ENCODE measurements at regions not wholly inside any gene's neighbourhood (a gene's known extent, or its start where the extent isn't known, plus 50 kb on each side); places are given as distances from the start of the nearest gene placed in this dataset.

DNA sequence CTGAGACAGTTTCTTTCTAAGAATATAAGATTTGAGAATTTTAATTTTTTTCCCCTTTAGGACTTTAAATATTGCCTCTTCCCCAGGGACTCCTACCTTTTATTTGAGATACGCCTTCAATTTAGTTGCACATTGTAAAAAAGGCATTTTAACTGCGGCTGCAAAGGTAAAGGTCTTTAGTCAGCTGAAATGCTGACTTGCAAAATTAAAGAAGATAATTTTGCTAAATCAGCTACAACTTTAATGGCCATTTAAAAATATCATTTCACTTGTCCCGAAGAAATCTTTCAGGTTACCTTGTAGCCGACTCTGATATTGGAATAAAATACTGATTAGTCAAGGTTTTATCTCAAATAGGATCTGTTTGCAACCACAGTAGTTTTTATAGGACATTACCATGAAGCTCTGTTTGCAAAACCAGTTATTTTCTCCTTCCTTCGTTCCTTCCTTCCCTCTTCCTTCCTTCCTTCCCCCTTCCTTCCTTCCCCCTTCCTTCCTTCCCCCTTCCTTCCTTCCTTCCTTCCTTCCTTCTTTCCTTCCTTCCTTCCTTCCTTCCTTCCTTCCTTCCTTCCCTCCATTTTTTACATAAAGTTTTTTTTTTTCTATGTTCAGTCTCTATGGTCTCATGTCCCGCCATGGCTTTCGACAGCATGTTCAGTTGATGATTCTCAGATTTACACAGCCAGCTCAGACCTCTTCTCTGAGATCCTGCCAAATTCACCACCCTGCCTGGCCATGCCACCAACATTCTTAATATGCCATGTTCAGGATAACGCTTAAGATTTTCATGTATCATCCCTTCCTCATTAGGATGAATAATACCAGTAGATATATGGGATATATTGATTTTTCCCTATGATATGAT lies 405.4 kb upstream of the PRKX start:
- no peaks in the 10 kb centered on the region for H3K36me3 ChIP-seq (ENCODE audit: control insufficient read depth in 4 of 4, insufficient read depth in 3 of 4, low read depth in 1 of 4, low read length in 3 of 4)
- no peaks in the 10 kb centered on the region for H3K27me3 ChIP-seq (ENCODE audit: control insufficient read depth in 4 of 4, insufficient read depth in 4 of 4, low read length in 3 of 4)
- H3K9me3 ChIP-seq (ENCODE audit: control insufficient read depth in 4 of 4, low read length in 3 of 4), result peaks cover 0 to 2% (median 0%) of the 10 kb centered on the region in 4 donors
- no peak overlapping the region for H3K27ac ChIP-seq (ENCODE audit: low read depth in 1 of 2, low read length in 2 of 2)
- 77% methylated on average over 8 of the region's 8 CpGs for WGBS
- DNase-seq (ENCODE audit: low spot score), result no peak
- no peaks in the 10 kb centered on the region for H3K4me1 ChIP-seq (ENCODE audit: control insufficient read depth in 4 of 4, insufficient read depth in 4 of 4, low read length in 3 of 4)
- H3K4me3 ChIP-seq (ENCODE audit: low read depth in 1 of 3, low read length in 3 of 3), result no peak overlapping the region
- no peak overlapping the region for H3K9ac ChIP-seq (ENCODE audit: low read depth in 1 of 2, low read length in 2 of 2)
- TF ChIP-seq SP1 (IDR thresholded peaks at IDR 0.05) (no peak), NR2F2 (IDR thresholded peaks at IDR 0.05) (no peak), HNF4G (IDR thresholded peaks at IDR 0.05) (no peak), FOXA2 (IDR thresholded peaks at IDR 0.05) (no peak), RXRA (IDR thresholded peaks at IDR 0.05) (no peak), EGR1 (IDR thresholded peaks at IDR 0.05; ENCODE audit: low read depth in 2 of 2) (no peak), GABPA (IDR thresholded peaks at IDR 0.05 in 1 of 2, conservative IDR thresholded peaks at IDR 0.05 in 1 of 2) (no peak)
- TF ChIP-seq, protein P1, sequence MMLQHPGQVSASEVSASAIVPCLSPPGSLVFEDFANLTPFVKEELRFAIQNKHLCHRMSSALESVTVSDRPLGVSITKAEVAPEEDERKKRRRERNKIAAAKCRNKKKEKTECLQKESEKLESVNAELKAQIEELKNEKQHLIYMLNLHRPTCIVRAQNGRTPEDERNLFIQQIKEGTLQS (IDR thresholded peaks at IDR 0.05), result no peak
- TF ChIP-seq, protein P2, sequence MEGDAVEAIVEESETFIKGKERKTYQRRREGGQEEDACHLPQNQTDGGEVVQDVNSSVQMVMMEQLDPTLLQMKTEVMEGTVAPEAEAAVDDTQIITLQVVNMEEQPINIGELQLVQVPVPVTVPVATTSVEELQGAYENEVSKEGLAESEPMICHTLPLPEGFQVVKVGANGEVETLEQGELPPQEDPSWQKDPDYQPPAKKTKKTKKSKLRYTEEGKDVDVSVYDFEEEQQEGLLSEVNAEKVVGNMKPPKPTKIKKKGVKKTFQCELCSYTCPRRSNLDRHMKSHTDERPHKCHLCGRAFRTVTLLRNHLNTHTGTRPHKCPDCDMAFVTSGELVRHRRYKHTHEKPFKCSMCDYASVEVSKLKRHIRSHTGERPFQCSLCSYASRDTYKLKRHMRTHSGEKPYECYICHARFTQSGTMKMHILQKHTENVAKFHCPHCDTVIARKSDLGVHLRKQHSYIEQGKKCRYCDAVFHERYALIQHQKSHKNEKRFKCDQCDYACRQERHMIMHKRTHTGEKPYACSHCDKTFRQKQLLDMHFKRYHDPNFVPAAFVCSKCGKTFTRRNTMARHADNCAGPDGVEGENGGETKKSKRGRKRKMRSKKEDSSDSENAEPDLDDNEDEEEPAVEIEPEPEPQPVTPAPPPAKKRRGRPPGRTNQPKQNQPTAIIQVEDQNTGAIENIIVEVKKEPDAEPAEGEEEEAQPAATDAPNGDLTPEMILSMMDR (IDR thresholded peaks at IDR 0.05; ENCODE audit: low read depth, low read length, missing input control), result no peak
- TF ChIP-seq, protein P3, sequence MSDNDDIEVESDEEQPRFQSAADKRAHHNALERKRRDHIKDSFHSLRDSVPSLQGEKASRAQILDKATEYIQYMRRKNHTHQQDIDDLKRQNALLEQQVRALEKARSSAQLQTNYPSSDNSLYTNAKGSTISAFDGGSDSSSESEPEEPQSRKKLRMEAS (IDR thresholded peaks at IDR 0.05), result no peak
- TF ChIP-seq, protein P4, sequence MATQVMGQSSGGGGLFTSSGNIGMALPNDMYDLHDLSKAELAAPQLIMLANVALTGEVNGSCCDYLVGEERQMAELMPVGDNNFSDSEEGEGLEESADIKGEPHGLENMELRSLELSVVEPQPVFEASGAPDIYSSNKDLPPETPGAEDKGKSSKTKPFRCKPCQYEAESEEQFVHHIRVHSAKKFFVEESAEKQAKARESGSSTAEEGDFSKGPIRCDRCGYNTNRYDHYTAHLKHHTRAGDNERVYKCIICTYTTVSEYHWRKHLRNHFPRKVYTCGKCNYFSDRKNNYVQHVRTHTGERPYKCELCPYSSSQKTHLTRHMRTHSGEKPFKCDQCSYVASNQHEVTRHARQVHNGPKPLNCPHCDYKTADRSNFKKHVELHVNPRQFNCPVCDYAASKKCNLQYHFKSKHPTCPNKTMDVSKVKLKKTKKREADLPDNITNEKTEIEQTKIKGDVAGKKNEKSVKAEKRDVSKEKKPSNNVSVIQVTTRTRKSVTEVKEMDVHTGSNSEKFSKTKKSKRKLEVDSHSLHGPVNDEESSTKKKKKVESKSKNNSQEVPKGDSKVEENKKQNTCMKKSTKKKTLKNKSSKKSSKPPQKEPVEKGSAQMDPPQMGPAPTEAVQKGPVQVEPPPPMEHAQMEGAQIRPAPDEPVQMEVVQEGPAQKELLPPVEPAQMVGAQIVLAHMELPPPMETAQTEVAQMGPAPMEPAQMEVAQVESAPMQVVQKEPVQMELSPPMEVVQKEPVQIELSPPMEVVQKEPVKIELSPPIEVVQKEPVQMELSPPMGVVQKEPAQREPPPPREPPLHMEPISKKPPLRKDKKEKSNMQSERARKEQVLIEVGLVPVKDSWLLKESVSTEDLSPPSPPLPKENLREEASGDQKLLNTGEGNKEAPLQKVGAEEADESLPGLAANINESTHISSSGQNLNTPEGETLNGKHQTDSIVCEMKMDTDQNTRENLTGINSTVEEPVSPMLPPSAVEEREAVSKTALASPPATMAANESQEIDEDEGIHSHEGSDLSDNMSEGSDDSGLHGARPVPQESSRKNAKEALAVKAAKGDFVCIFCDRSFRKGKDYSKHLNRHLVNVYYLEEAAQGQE (IDR thresholded peaks at IDR 0.05), result no peak
- TF ChIP-seq, protein P5, sequence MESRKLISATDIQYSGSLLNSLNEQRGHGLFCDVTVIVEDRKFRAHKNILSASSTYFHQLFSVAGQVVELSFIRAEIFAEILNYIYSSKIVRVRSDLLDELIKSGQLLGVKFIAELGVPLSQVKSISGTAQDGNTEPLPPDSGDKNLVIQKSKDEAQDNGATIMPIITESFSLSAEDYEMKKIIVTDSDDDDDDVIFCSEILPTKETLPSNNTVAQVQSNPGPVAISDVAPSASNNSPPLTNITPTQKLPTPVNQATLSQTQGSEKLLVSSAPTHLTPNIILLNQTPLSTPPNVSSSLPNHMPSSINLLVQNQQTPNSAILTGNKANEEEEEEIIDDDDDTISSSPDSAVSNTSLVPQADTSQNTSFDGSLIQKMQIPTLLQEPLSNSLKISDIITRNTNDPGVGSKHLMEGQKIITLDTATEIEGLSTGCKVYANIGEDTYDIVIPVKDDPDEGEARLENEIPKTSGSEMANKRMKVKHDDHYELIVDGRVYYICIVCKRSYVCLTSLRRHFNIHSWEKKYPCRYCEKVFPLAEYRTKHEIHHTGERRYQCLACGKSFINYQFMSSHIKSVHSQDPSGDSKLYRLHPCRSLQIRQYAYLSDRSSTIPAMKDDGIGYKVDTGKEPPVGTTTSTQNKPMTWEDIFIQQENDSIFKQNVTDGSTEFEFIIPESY (IDR thresholded peaks at IDR 0.05), result no peak

DNA sequence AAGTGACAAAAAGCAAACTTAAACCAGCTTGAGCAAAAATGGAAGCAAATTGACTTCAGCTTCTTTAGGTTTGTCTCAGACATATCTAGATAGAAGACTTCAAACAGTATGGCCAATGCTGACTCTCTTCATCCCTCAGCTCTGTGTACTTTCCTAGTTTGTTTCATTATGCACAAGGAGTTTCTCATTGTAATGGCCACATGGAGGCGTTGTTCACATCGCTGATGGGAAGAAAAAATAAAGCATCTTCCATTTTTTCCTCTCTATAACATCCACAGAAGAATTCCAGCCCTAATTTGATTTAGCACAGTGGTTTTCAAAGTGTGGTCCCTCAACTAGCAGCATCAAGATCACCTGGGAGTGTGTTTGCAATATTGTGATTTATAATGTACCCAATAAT lies 397.5 kb upstream of the PRKX start:
- Histone ChIP-seq H3K27ac (ENCODE audit: low read depth in 1 of 2, low read length in 2 of 2) (no peak overlapping the region), H3K36me3 (ENCODE audit: control insufficient read depth in 4 of 4, insufficient read depth in 3 of 4, low read depth in 1 of 4, low read length in 3 of 4) (no peaks in the 10 kb centered on the region), H3K4me3 (ENCODE audit: low read depth in 1 of 3, low read length in 3 of 3) (no peak overlapping the region), H3K9me3 (ENCODE audit: control insufficient read depth in 4 of 4, low read length in 3 of 4) (peaks cover 0 to 2% (median 0%) of the 10 kb centered on the region in 4 donors), H3K9ac (ENCODE audit: low read depth in 1 of 2, low read length in 2 of 2) (no peak overlapping the region), H3K4me1 (ENCODE audit: control insufficient read depth in 4 of 4, insufficient read depth in 4 of 4, low read length in 3 of 4) (no peaks in the 10 kb centered on the region), H3K27me3 (ENCODE audit: control insufficient read depth in 4 of 4, insufficient read depth in 4 of 4, low read length in 3 of 4) (no peaks in the 10 kb centered on the region)
- TF ChIP-seq RXRA (IDR thresholded peaks at IDR 0.05), result no peak
- TF ChIP-seq HNF4G (IDR thresholded peaks at IDR 0.05), result no peak
- no peak for TF ChIP-seq TAF1 (conservative IDR thresholded peaks at IDR 0.05)
- TF ChIP-seq NR2F2 (IDR thresholded peaks at IDR 0.05), result no peak
- no peak for TF ChIP-seq HNF4A (conservative IDR thresholded peaks at IDR 0.05)
- TF ChIP-seq, protein P2 (IDR thresholded peaks at IDR 0.05; ENCODE audit: low read depth, low read length, missing input control), result no peak
- no peak for DNase-seq (ENCODE audit: low spot score)
- 49% methylated on average over 2 of the region's 2 CpGs for WGBS

Measured in liver (tissue), 8 donors.